Tibial artery (tissue), 4 donors: ENCODE measurements at regions not wholly inside any gene's neighbourhood (a gene's known extent, or its start where the extent isn't known, plus 50 kb on each side); places are given as distances from the start of the nearest gene placed in this dataset.

ENCODE experiments used
- DNase-seq, 2 donors: peaks; one replicate each; pipeline ENCODE4 v3.0.0-alpha.2; 2019
- H3K27ac ChIP-seq, 2 donors: fragments of 200-600 bp; sonication (generic) in 1 of 2; 1 replicate in 1 of 2; 2 replicates in 1 of 2; pipeline ENCODE4 v1.5.1; 2018 to 2019; ENCODE audit warnings: mild to moderate bottlenecking in 1 of 2
- H3K27me3 ChIP-seq, 2 donors: fragments of 200-600 bp; sonication (generic) in 1 of 2; one replicate each; pipeline versions ENCODE4 v1.5.1 to v1.6.0; 2016 to 2019
- H3K36me3 ChIP-seq, 3 donors: fragments of 200-600 bp; sonication (generic) in 2 of 3; one replicate each; pipeline ENCODE4 v1.5.1; 2016 to 2019; ENCODE audit warnings: mild to moderate bottlenecking in 2 of 3
- H3K4me1 ChIP-seq, 4 donors: fragments of 200-600 bp; sonication (generic) in 2 of 4; 1 replicate in 3 of 4; 2 replicates in 1 of 4; pipeline ENCODE4 v1.5.1; 2016 to 2019
- H3K4me3 ChIP-seq, 2 donors: fragments of 200-600 bp; sonication (generic) in 1 of 2; 1 replicate in 1 of 2; 2 replicates in 1 of 2; pipeline ENCODE4 v1.5.1; 2018 to 2019; ENCODE audit warnings: mild to moderate bottlenecking in 2 of 2
- H3K9me3 ChIP-seq, 3 donors: fragments of 200-600 bp; sonication (generic) in 1 of 3; one replicate each; pipeline ENCODE4 v1.5.1; 2016 to 2019
- CTCF ChIP-seq, 2 experiments: fragments of 200-600 bp in 1 of 2; fragments of 450-650 bp in 1 of 2; IDR thresholded peaks; one replicate each; pipeline ENCODE4 v1.5.1; 2017 to 2019; ENCODE audit warnings: antibody characterized with exemption in 2 of 2, mild to moderate bottlenecking in 1 of 2, moderate library complexity in 1 of 2
- intact Hi-C: fragments of 100-400 bp; cut with DNase I; formaldehyde crosslinking; loops from one replicate; pipeline ENCODE4 v1.15.0; 2023; ENCODE audit warnings: low total_unique reads

DNA sequence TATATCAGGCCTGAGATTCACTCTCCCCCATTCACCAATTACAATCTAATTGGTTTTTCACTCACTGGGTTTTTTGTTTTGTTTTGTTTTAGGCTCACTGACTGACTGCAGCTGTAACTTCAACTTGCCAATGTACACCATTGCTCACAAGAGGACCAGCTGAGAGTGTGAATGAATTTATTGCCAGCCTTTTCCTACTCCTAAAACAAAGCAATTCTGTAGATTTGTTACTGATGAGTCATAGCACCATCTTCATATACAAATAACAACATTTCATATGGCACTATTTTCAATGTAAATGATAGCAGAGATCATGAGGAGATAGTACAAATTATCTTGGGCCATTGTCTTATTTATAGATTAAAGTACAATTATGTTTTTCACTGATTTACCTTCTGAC, 76.0 kb upstream of the DPYD start:
- no peaks in the 10 kb centered on the region for H3K36me3 ChIP-seq
- TF ChIP-seq CTCF (IDR thresholded peaks at IDR 0.05) = no peak
- H3K4me1 ChIP-seq = no peaks in the 10 kb centered on the region
- H3K27ac ChIP-seq = no peak overlapping the region
- intact Hi-C loops = no loop called here
- no peaks in the 10 kb centered on the region for H3K9me3 ChIP-seq
- H3K4me3 ChIP-seq = no peak overlapping the region
- no peak for DNase-seq
- H3K27me3 ChIP-seq = no peaks in the 10 kb centered on the region

DNA sequence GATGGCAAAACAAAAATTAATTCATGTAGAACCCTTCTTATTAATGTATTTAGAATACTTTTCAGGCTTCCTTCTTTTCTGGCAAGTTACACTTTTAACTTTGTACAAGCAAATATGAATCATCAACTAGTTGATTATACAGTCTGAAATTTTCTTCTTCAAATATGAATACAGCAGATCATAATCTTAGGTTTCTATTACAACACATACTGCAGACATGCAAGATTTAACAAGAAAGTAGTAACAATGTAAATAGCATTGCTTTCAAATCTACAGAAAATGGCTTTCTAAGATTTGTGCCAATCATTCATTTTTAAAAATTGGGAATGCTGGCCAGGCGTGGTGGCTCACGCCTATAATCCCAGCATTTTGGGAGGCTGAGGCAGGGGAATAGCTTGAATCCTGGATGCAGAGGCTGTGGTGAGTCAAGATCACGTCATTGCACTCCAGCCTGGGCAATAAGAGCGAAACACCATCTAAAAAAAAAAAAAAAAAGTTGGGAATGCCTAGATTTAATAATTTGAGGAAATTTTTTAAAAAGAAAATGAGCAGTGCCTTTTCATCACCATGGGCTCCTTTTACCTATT, 68.4 kb upstream of the DPYD start:
- no peak for DNase-seq
- no peak overlapping the region for H3K4me3 ChIP-seq
- TF ChIP-seq CTCF (IDR thresholded peaks at IDR 0.05) = no peak

DNA sequence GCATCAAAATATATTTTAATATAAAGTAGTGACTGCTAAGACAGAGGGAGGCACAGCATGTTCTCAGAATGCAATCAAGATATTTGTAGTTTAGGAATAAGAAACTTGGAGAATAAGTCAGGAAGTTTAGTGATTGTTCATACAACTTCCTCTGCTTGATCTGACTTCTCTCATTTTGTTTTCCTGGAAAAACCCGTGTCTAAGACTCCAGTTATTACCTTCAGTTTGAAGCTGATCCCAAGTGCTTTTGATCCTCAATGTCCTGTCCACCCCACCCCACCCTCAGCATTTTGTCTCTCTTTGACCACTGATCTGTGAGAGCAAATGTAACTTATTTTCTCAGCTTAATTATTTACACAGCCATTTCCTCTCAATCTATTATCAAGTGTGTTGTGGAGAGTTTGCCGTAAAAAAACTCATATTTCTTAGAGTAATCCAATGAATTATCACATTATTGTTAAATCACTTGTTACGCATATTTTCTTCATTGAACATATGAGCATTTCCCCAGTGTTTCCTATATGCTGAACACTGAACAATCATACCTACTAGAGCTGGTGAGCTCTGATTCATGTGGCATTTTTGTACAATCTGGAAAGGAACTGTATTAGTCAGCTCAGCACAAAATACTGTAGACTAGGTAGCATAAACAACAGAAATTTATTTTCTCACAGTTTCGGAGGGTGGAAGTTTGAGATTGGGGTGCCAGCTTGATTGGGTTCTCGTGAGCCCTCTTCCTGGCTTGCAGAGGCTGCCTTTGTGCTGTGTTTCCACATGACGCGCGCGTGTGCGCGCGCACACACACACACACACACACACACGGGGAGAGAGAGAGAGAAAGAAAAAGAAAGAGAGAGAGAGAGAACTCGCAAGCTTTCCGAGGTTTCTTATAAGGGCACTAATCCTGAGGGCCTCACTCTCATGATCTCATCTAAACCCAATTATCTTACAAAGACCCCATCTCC, 65.5 kb upstream of the DPYD start:
- Histone ChIP-seq H3K4me3 (no peak overlapping the region), H3K27ac (no peak overlapping the region), H3K9me3 (no peaks in the 10 kb centered on the region), H3K27me3 (no peaks in the 10 kb centered on the region), H3K4me1 (no peaks in the 10 kb centered on the region), H3K36me3 (no peaks in the 10 kb centered on the region)
- no peak for DNase-seq
- intact Hi-C loops = no loop called here
- TF ChIP-seq CTCF (IDR thresholded peaks at IDR 0.05) = no peak

More for the DNA sequence above, 68.4 kb upstream of the DPYD start:
- Histone ChIP-seq H3K27ac (no peak overlapping the region), H3K9me3 (no peaks in the 10 kb centered on the region), H3K27me3 (no peaks in the 10 kb centered on the region), H3K36me3 (no peaks in the 10 kb centered on the region), H3K4me1 (no peaks in the 10 kb centered on the region)
- intact Hi-C loops = no loop called here

DNA sequence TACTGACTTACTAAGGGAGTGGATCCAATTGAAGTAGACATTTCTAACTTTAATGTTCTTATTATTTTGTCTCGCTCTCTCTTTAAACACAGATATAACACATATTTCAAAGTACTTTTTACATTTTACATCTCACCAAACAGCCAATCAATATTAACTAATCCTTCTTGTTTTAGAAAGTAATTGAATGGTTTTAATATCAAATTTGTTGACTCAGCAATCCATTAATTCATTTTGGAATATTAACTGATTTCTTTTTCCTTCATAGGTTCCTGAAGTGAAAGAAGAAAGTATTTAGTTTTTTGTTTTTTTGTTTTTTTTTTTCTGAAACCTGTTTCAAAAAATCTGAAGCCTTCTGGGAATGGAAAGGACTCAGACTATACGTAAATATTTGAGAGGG, 62.3 kb upstream of the DPYD start:
- Histone ChIP-seq H3K36me3 (no peaks in the 10 kb centered on the region), H3K9me3 (no peaks in the 10 kb centered on the region), H3K27ac (no peak overlapping the region), H3K4me3 (no peak overlapping the region), H3K4me1 (no peaks in the 10 kb centered on the region), H3K27me3 (no peaks in the 10 kb centered on the region)
- intact Hi-C loops = no loop called here
- no peak for DNase-seq
- no peak for TF ChIP-seq CTCF (IDR thresholded peaks at IDR 0.05)

- TF ChIP-seq CTCF (IDR thresholded peaks at IDR 0.05) = no peak
- intact Hi-C loops = no loop called here
- H3K36me3 ChIP-seq = no peaks in the 10 kb centered on the region
- H3K27ac ChIP-seq = no peak overlapping the region
- no peaks in the 10 kb centered on the region for H3K27me3 ChIP-seq
- no peaks in the 10 kb centered on the region for H3K9me3 ChIP-seq
- no peak for DNase-seq
- H3K4me3 ChIP-seq = no peak overlapping the region
- H3K4me1 ChIP-seq = no peaks in the 10 kb centered on the region
Measured at GRCh38 chr1:97980530-97980929, 59.7 kb upstream of the DPYD start.
